RWPE1 (cell line): ENCODE measurements at regions not wholly inside any gene's neighbourhood (a gene's known extent, or its start where the extent isn't known, plus 50 kb on each side); places are given as distances from the start of the nearest gene placed in this dataset.

ENCODE experiments used
- CTCF ChIA-PET: fragments of 350-600 bp; sonication (Branson Sonifier 250); formaldehyde crosslinking; extraction: SDS; loops from one replicate; lab custom pipeline; 2021; lab: Yijun Ruan, JAX
- POLR2A ChIA-PET: fragments of 400-600 bp; formaldehyde crosslinking; extraction: SDS; loops from one replicate; lab custom pipeline; 2020; ENCODE audit warnings: antibody characterized with exemption; ENCODE audit not compliant: low non-redundant PET; lab: Yijun Ruan, JAX
- DNase-seq: peaks from one replicate; pipeline ENCODE4 v3.0.0; 2012; ENCODE audit warnings: low spot score
- H3K27ac ChIP-seq: fragments of 450-650 bp; 2 replicates; pipeline ENCODE4 v1.5.1; 2017
- TF ChIP-seq, protein P1 (sequence below): fragments of 450-650 bp; conservative IDR thresholded peaks from 2 replicates; pipeline ENCODE4 v1.5.1; 2017; ENCODE audit warnings: low read depth, mild to moderate bottlenecking

DNA sequence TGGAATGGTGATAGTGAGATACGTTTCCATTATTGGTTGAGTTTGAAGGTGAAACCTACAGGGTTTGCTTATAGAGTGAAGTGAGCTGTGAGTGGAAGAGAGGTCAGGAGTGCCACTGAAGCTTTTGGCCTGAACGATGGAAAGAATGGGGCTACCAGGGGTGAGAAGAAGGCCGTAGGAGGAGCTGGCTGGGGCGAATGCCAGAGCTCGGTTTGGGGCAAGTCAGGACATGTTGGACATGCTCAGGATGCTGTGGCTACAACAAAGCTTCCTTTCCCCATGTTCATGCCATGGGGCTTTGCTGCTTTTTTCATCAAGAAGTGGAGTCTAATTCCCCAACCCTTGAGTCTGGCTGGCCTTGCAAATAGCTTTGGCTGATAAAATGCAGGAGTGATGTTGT, 253.7 kb downstream of the GLRX3 start:
- no peak for DNase-seq
- no peak overlapping the region for H3K27ac ChIP-seq
- TF ChIP-seq, protein P1, sequence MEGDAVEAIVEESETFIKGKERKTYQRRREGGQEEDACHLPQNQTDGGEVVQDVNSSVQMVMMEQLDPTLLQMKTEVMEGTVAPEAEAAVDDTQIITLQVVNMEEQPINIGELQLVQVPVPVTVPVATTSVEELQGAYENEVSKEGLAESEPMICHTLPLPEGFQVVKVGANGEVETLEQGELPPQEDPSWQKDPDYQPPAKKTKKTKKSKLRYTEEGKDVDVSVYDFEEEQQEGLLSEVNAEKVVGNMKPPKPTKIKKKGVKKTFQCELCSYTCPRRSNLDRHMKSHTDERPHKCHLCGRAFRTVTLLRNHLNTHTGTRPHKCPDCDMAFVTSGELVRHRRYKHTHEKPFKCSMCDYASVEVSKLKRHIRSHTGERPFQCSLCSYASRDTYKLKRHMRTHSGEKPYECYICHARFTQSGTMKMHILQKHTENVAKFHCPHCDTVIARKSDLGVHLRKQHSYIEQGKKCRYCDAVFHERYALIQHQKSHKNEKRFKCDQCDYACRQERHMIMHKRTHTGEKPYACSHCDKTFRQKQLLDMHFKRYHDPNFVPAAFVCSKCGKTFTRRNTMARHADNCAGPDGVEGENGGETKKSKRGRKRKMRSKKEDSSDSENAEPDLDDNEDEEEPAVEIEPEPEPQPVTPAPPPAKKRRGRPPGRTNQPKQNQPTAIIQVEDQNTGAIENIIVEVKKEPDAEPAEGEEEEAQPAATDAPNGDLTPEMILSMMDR: no peak
- ChIA-PET CTCF (no interaction called here), POLR2A (no interaction called here)

DNA sequence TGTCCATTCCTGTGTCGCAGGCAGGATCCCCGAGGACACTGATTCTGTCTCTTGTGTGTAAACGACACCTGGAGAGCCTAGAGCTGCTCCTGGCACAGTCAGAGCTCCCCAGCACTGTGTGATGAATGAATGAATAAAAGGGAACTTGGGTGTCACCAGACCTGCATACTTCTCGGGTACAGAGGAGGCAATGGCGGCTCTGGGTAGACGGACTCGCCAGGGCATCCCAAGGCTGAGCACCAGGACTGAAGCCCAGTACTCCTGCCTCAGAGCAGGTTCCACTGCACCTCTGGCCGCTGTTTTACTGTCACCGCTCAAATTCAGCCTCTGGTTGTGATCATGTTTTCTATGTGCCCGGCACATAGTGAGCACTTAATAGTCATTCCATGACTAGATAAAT, 255.8 kb downstream of the GLRX3 start:
- ChIA-PET POLR2A (no interaction called here), CTCF (no interaction called here)
- DNase-seq: no peak
- no peak overlapping the region for H3K27ac ChIP-seq
- TF ChIP-seq, protein P1: no peak

DNA sequence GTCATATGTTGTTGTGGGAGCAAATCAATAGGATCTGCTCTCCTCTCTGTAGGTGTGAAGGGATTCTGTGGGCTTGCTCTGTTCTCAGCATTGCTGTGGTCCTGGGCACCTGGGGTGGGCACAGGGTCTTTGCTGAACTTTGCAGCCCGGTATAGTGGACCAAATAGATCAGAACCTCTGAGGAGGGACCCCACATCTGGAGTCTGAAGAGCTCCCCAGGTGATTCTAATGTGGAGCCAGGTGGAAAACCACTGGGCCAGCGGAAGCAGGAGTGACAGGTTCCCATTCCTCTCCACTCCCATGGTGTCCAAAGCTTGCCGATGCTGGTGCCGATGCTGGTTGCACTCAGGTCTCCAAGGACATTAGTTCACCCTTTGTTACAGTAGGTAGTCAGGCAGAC, 257.2 kb downstream of the GLRX3 start:
- ChIA-PET CTCF (no interaction called here), POLR2A (no interaction called here)
- TF ChIP-seq, protein P1: no peak
- no peak for DNase-seq
- H3K27ac ChIP-seq: no peak overlapping the region

DNA sequence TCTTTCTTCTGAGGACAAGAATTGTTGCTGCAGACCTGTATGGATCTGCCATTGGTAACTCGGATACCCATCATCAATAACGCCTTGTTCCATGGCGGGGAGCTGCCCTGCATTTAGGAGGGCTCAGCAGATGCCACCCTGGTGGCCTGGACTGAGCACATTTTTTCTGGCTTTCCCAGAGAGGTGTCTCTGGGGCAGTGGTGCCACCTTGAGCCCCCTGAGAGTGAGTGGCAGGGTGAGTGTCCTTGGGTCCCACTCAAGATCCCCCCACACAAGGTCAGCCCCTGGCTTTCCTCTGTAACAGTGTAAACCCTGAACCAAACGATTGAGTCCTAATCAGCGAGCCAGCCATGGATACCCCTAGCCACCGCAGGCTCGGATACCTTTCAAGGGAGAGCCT, 258.6 kb downstream of the GLRX3 start:
- ChIA-PET CTCF (interaction anchor here (0.6 kb wide), 1 partner anchor 38 kb away, joined by 4 read pairs; no protein-coding TSS in a partner anchor), POLR2A (no interaction called here)
- no peak overlapping the region for H3K27ac ChIP-seq
- TF ChIP-seq, protein P1: no peak
- no peak for DNase-seq

DNA sequence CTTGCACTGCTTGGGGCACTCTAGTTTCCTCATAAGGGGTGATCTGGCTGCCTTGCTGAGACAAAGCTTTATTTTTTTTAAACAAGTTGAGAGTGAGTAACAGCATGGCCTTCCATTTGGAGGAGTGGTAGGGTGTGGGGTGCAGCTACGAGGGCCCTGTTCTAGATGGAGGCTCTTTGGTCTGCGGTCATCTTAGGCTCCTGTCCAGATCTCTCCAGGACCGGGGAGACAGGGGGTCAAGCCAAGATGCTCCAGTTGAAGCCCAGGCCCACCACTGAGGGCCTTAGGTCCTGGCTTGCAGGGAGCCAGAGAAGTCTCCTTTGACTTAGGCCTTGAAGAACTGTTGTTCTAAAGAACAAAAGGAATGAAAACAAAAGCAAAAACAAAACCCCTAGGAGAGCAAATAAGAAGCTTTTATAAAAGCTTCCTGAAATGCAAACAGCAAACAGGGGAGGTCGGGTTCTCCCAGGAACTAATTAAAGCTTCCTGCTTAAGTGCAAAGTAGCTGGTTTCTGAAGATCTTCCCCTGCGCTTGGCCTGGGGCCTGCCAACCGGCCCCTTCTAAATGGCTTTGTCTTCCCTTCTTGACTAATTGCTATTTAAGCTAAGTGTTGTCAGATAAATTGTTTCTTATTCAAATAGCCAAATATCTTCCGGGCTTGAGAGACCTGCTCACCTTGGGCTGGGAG, 259.2 kb downstream of the GLRX3 start:
- no peak overlapping the region for H3K27ac ChIP-seq

DNA sequence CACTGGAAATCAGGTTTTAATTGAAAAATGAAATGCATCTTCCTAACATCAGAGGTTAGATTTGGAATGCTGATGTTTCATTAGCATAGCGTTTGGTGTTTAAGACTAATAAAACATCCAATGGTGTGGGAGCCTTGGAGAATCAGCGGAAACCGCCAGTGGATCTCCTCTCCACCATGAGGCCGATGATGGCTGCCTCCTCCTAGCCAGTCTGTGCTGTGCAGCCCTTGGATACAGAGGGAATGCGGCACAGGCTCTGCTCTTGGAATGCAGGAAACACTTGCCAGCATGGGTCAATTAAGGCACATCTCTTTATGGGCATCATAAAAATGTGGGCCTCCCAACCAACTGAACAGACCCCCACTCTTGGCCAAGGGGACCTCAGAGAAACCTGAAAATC, 259.9 kb downstream of the GLRX3 start:
- DNase-seq: no peak
- no peak overlapping the region for H3K27ac ChIP-seq
- TF ChIP-seq, protein P1: no peak
- ChIA-PET POLR2A (no interaction called here), CTCF (no interaction called here)

More for the DNA sequence above, 259.2 kb downstream of the GLRX3 start:
- TF ChIP-seq, protein P1: no peak
- no peak for DNase-seq
- POLR2A ChIA-PET: no interaction called here
- CTCF ChIA-PET: interaction anchor here (0.6 kb wide), 1 partner anchor 38 kb away, joined by 4 read pairs; no protein-coding TSS in a partner anchor
